ENCODE measurements at regions not wholly inside any gene's neighbourhood (a gene's known extent, or its start where the extent isn't known, plus 50 kb on each side); places are given as distances from the start of the nearest gene placed in this dataset.

GRCh38 chr9:73682789-73683188 is 531.1 kb downstream of the ANXA1 start:
- in situ Hi-C loops (cut with MboI; ENCODE audit: low sequenced_read_pairs, unreplicated experiment), result no loop called here
- DNase-seq (ENCODE audit: low spot score), result no peak
- no peak for TF ChIP-seq CTCF (IDR thresholded peaks at IDR 0.05; ENCODE audit: borderline replicate concordance, control extremely low read depth, extremely low read depth, insufficient read depth, missing control alignments)

- TF ChIP-seq CTCF (IDR thresholded peaks at IDR 0.05; ENCODE audit: borderline replicate concordance, control extremely low read depth, extremely low read depth, insufficient read depth, missing control alignments), result peak; percentile 37
- in situ Hi-C loops (cut with MboI; ENCODE audit: low sequenced_read_pairs, unreplicated experiment), result no loop called here
- DNase-seq (ENCODE audit: low spot score), result no peak
Observed at GRCh38 chr9:73683862-73684591, 532.4 kb downstream of the ANXA1 start.

GRCh38 chr9:73684601-73685000 is 532.9 kb downstream of the ANXA1 start:
- DNase-seq (ENCODE audit: low spot score), result no peak
- TF ChIP-seq CTCF (IDR thresholded peaks at IDR 0.05; ENCODE audit: borderline replicate concordance, control extremely low read depth, extremely low read depth, insufficient read depth, missing control alignments), result no peak
- in situ Hi-C loops (cut with MboI; ENCODE audit: low sequenced_read_pairs, unreplicated experiment), result no loop called here

- TF ChIP-seq CTCF (IDR thresholded peaks at IDR 0.05; ENCODE audit: borderline replicate concordance, control extremely low read depth, extremely low read depth, insufficient read depth, missing control alignments), result no peak
- in situ Hi-C loops (cut with MboI; ENCODE audit: low sequenced_read_pairs, unreplicated experiment), result no loop called here
- DNase-seq (ENCODE audit: low spot score), result no peak
Observed at GRCh38 chr9:73685786-73686185, 534.1 kb downstream of the ANXA1 start.

- in situ Hi-C loops (cut with MboI; ENCODE audit: low sequenced_read_pairs, unreplicated experiment), result no loop called here
Observed at GRCh38 chr9:73689051-73689870, 537.6 kb downstream of the ANXA1 start.

More at GRCh38 chr9:73689051-73689870, 537.6 kb downstream of the ANXA1 start:
- no peak for TF ChIP-seq CTCF (IDR thresholded peaks at IDR 0.05; ENCODE audit: borderline replicate concordance, control extremely low read depth, extremely low read depth, insufficient read depth, missing control alignments)
- DNase-seq (ENCODE audit: low spot score), result no peak
